GM21825 (cell line): ENCODE measurements at regions not wholly inside any gene's neighbourhood (a gene's known extent, or its start where the extent isn't known, plus 50 kb on each side); places are given as distances from the start of the nearest gene placed in this dataset.

ENCODE experiments used
- ATAC-seq: cut with Tn5 transposase; IDR thresholded peaks from one replicate; pipeline ENCODE4 v1.9.1; 2021; ENCODE audit warnings: mild to moderate bottlenecking, moderate library complexity; ENCODE audit not compliant: unreplicated experiment

- no peak for ATAC-seq
Measured at GRCh38 chr7:12517451-12517850, 53.1 kb upstream of the SCIN start.

- peak; percentile 86 for ATAC-seq
Measured at GRCh38 chr7:12518920-12519681, 51.4 kb upstream of the SCIN start.

GRCh38 chr7:12519682-12520009 lies 50.9 kb upstream of the SCIN start:
- ATAC-seq = no peak
